SK-N-SH (cell line): ENCODE measurements at regions not wholly inside any gene's neighbourhood (a gene's known extent, or its start where the extent isn't known, plus 50 kb on each side); places are given as distances from the start of the nearest gene placed in this dataset.

Experiments used
- CTCF ChIA-PET: fragments of 300-600, 350-600 bp; formaldehyde crosslinking; extraction: SDS; loops from one replicate; lab custom pipeline; 2021; lab: Yijun Ruan, JAX
- POLR2A ChIA-PET: fragments of 350-600 bp; sonication (Branson Sonifier 250); formaldehyde crosslinking; extraction: SDS; loops from one replicate; lab custom pipeline; 2020; ENCODE audit warnings: antibody characterized with exemption, inconsistent platforms; lab: Yijun Ruan, JAX
- DNase-seq: peaks from one replicate; pipeline ENCODE4 v3.0.0; 2012
- H2AFZ ChIP-seq: fragments of 200-600 bp; sonication (generic); 2 replicates; pipeline ENCODE4 v1.8.1; 2016; ENCODE audit warnings: antibody characterized with exemption, mild to moderate bottlenecking, low read depth
- H3F3A ChIP-seq: fragments of 200-600 bp; sonication (generic); replicated peaks from 2 replicates; pipeline ENCODE3; 2016; ENCODE audit warnings: antibody characterized with exemption, mild to moderate bottlenecking; ENCODE audit not compliant: insufficient read depth
- H3K27ac ChIP-seq, 2 experiments: fragments of 200-500 bp in 1 of 2; fragments of 200-600 bp in 1 of 2; sonication (Bioruptor generic) in 1 of 2; sonication (generic), shearing (Covaris generic) in 1 of 2; 2 replicates each; pipeline versions ENCODE4 v1.5.1 to v1.6.1; 2014 to 2016; ENCODE audit warnings: low read depth in 2 of 2, inconsistent platforms in 1 of 2, low read length in 1 of 2, mild to moderate bottlenecking in 1 of 2, mixed read lengths in 1 of 2
- H3K27me3 ChIP-seq: fragments of 200-600 bp; sonication (generic), shearing (Covaris generic); 2 replicates; pipeline ENCODE4 v1.6.1; 2016; ENCODE audit warnings: mixed run types; ENCODE audit not compliant: insufficient read depth
- H3K36me3 ChIP-seq, 2 experiments: fragments of 200-500 bp in 1 of 2; fragments of 200-600 bp in 1 of 2; sonication (Bioruptor generic) in 1 of 2; sonication (generic) in 1 of 2; replicated peaks in 1 of 2; 2 replicates each; pipeline versions ENCODE3 to v1.5.1; 2014 to 2016; ENCODE audit warnings: low read length in 1 of 2, mild to moderate bottlenecking in 1 of 2; ENCODE audit not compliant: insufficient read depth in 2 of 2, control insufficient read depth in 1 of 2
- H3K4me1 ChIP-seq, 2 experiments: fragments of 200-500 bp in 1 of 2; fragments of 200-600 bp in 1 of 2; sonication (Bioruptor generic) in 1 of 2; sonication (generic), shearing (Covaris generic) in 1 of 2; 2 replicates each; pipeline versions ENCODE4 v1.5.1 to v1.6.1; 2014 to 2016; ENCODE audit warnings: low read depth in 1 of 2, low read length in 1 of 2, mixed run types in 1 of 2; ENCODE audit not compliant: insufficient read depth in 2 of 2, control insufficient read depth in 1 of 2
- H3K4me2 ChIP-seq: fragments of 200-600 bp; sonication (generic), shearing (Covaris generic); 2 replicates; pipeline ENCODE4 v1.6.1; 2017; ENCODE audit warnings: mixed run types
- H3K4me3 ChIP-seq, 2 experiments: fragments of 200-500 bp in 1 of 2; fragments of 200-600 bp in 1 of 2; sonication (Bioruptor generic) in 1 of 2; sonication (generic), shearing (Covaris generic) in 1 of 2; 2 replicates each; pipeline versions ENCODE4 v1.5.1 to v1.8.1; 2014 to 2016; ENCODE audit warnings: low read depth in 2 of 2, inconsistent platforms in 1 of 2, low read length in 1 of 2, mild to moderate bottlenecking in 1 of 2, mixed read lengths in 1 of 2, moderate library complexity in 1 of 2
- H3K79me2 ChIP-seq: fragments of 200-600 bp; sonication (generic); 2 replicates; pipeline ENCODE4 v1.8.1; 2017; ENCODE audit warnings: mild to moderate bottlenecking; ENCODE audit not compliant: insufficient read depth
- H3K9ac ChIP-seq: fragments of 200-600 bp; sonication (generic); 2 replicates; pipeline ENCODE4 v1.6.1; 2017; ENCODE audit warnings: mixed run types
- H3K9me2 ChIP-seq: fragments of 200-600 bp; sonication (generic); 2 replicates; pipeline ENCODE4 v1.6.1; 2017; ENCODE audit warnings: mixed run types
- H3K9me3 ChIP-seq: fragments of 200-600 bp; sonication (generic); 2 replicates; pipeline ENCODE4 v1.6.1; 2017; ENCODE audit warnings: mixed run types, mild to moderate bottlenecking, moderate library complexity
- H4K20me1 ChIP-seq: fragments of 200-600 bp; sonication (generic); 2 replicates; pipeline ENCODE4 v1.6.1; 2017; ENCODE audit warnings: mild to moderate bottlenecking, mixed run types; ENCODE audit not compliant: insufficient read depth
- CTCF ChIP-seq: fragments of 200-600 bp; sonication (generic); IDR thresholded peaks from 2 replicates; pipeline ENCODE4 v1.6.1; 2017; ENCODE audit warnings: antibody characterized with exemption, mild to moderate bottlenecking, moderate library complexity
- EZH2phosphoT487 ChIP-seq: fragments of 200-600 bp; sonication (generic); IDR thresholded peaks from 2 replicates; pipeline ENCODE4 v1.6.1; 2017; ENCODE audit warnings: low read depth, mixed run types, mild to moderate bottlenecking, antibody characterized with exemption, moderate library complexity, borderline replicate concordance
- FOXM1 ChIP-seq: IDR thresholded peaks from 2 replicates; pipeline ENCODE4 v1.4.0; 2012; ENCODE audit warnings: low read depth, mild to moderate bottlenecking
- GATA2 ChIP-seq: sonication (generic); formaldehyde crosslinking; IDR thresholded peaks from 2 replicates; pipeline ENCODE4 v1.5.0; 2020; ENCODE audit warnings: mild to moderate bottlenecking, missing genetic modification reagents
- MXI1 ChIP-seq: IDR thresholded peaks from 2 replicates; pipeline ENCODE4 v1.6.1; 2012; ENCODE audit warnings: mild to moderate bottlenecking, low read depth, low read length, improper control_type of control experiment
- NFIC ChIP-seq: IDR thresholded peaks from 2 replicates; pipeline ENCODE4 v1.4.0; 2012; ENCODE audit warnings: borderline replicate concordance
- PBX3 ChIP-seq: IDR thresholded peaks from 2 replicates; pipeline ENCODE4; 2012
- POLR2AphosphoS5 ChIP-seq: IDR thresholded peaks from 2 replicates; pipeline ENCODE4 v1.6.1; 2012; ENCODE audit warnings: low read depth, low read length
- RCOR1 ChIP-seq: fragments of 150-350 bp; IDR thresholded peaks from 2 replicates; pipeline ENCODE4 v1.6.1; 2017; ENCODE audit warnings: antibody characterized with exemption, low read length
- REST ChIP-seq: IDR thresholded peaks from 2 replicates; pipeline ENCODE4 v1.6.1; 2012; ENCODE audit warnings: mild to moderate bottlenecking, low read depth, low read length, moderate library complexity
- RXRA ChIP-seq: IDR thresholded peaks from 2 replicates; pipeline ENCODE4 v1.4.0; 2012; ENCODE audit warnings: low read depth, mild to moderate bottlenecking, borderline replicate concordance
- TAF1 ChIP-seq: IDR thresholded peaks from 2 replicates; pipeline ENCODE4 v1.6.1; 2012; ENCODE audit warnings: low read depth, mild to moderate bottlenecking, low read length, moderate library complexity, borderline replicate concordance
- TCF12 ChIP-seq: IDR thresholded peaks from 2 replicates; pipeline ENCODE4 v1.4.0; 2012
- TEAD4 ChIP-seq: IDR thresholded peaks from 2 replicates; pipeline ENCODE4 v1.4.0; 2012; ENCODE audit warnings: mild to moderate bottlenecking, borderline replicate concordance; ENCODE audit not compliant: insufficient read depth
- USF2 ChIP-seq: fragments of 150-350 bp; IDR thresholded peaks from 2 replicates; pipeline ENCODE4 v1.6.1; 2017; ENCODE audit warnings: antibody characterized with exemption, low read length, low read depth, borderline replicate concordance
- WGBS: methylation state at CpG from one replicate; pipeline ENCODE4 v1.1.6; 2017; ENCODE audit warnings: low lambda C conversion rate; 5-methylcytosine and 5-hydroxymethylcytosine counted together

GRCh38 chr2:125837128-125837527 is 818.8 kb upstream of the GYPC start:
- H3K27me3 ChIP-seq: no peaks in the 10 kb centered on the region
- H3K79me2 ChIP-seq: no peaks in the 10 kb centered on the region
- no peaks in the 10 kb centered on the region for H3K9me3 ChIP-seq
- H3K9ac ChIP-seq: no peak overlapping the region
- H4K20me1 ChIP-seq: no peaks in the 10 kb centered on the region
- H3F3A ChIP-seq: no peaks in the 10 kb centered on the region
- H3K4me1 ChIP-seq: no peaks in the 10 kb centered on the region
- H3K9me2 ChIP-seq: no peaks in the 10 kb centered on the region
- ChIA-PET POLR2A (no interaction called here), CTCF (no interaction called here)
- no peak overlapping the region for H3K4me3 ChIP-seq
- no peak for DNase-seq
- no peaks in the 10 kb centered on the region for H3K36me3 ChIP-seq
- no peak overlapping the region for H2AFZ ChIP-seq
- H3K4me2 ChIP-seq: no peak overlapping the region
- no peak for TF ChIP-seq REST
- no peak for TF ChIP-seq NFIC
- no peak for TF ChIP-seq USF2
- no peak for TF ChIP-seq EZH2phosphoT487
- TF ChIP-seq TEAD4: no peak
- TF ChIP-seq TAF1: no peak
- TF ChIP-seq RCOR1: no peak
- no peak for TF ChIP-seq FOXM1
- no peak for TF ChIP-seq RXRA
- TF ChIP-seq POLR2AphosphoS5: no peak
- TF ChIP-seq MXI1: no peak
- TF ChIP-seq PBX3: no peak
- no peak for TF ChIP-seq TCF12
- TF ChIP-seq GATA2 (CRISPR knock-in tag): no peak
- TF ChIP-seq CTCF: no peak
- no peak overlapping the region for H3K27ac ChIP-seq
- WGBS: 4% methylated on average over 3 of the region's 3 CpGs
